ENCODE measurements at regions not wholly inside any gene's neighbourhood (a gene's known extent, or its start where the extent isn't known, plus 50 kb on each side); places are given as distances from the start of the nearest gene placed in this dataset.
A peak's percentile ranks its signal among the peaks of the same experiment; 100 is the strongest.

GRCh38 chr1:199953651-199954050, 73.9 kb upstream of the NR5A2 start:
- Histone ChIP-seq H3K36me3 (no peaks in the 10 kb centered on the region), H3K4me3 (no peak overlapping the region), H3K27me3 (no peaks in the 10 kb centered on the region), H3K4me1 (peaks cover 0 to 7% (median 4%) of the 10 kb centered on the region in 3 donors), H3K27ac (peak overlapping the region in 2 of 4 donors; percentile 23 to 63), H3K9me3 (no peaks in the 10 kb centered on the region)
- no peak for ATAC-seq
- DNase-seq = no peak
- no peak for FAIRE-seq
- WGBS, 2 donors = 68 to 69% methylated on average over 4 of the region's 4 CpGs
- TF ChIP-seq CTCF (IDR thresholded peaks at IDR 0.05) = no peak
- intact Hi-C loops (cut with DNase I) = no loop called here

GRCh38 chr1:199954699-199955098, 72.8 kb upstream of the NR5A2 start:
- intact Hi-C loops (cut with DNase I) = no loop called here
- FAIRE-seq (no peak), ATAC-seq (peak; percentile 78 to 88 (median 88)), DNase-seq (peak in 5 of 6 donors; percentile 46 to 74 (median 61))
- H3K27ac ChIP-seq = peak overlapping the region; percentile 4 to 79 (median 50)
- no peaks in the 10 kb centered on the region for H3K9me3 ChIP-seq
- no peak overlapping the region for H3K4me3 ChIP-seq
- H3K4me1 ChIP-seq = peaks cover 0 to 7% (median 4%) of the 10 kb centered on the region in 3 donors
- WGBS, 2 donors = 22 to 34% methylated on average over 3 of the region's 3 CpGs
- peak in 3 of 4 donors; percentile 40 to 48 (median 45) for TF ChIP-seq CTCF (IDR thresholded peaks at IDR 0.05)
- no peaks in the 10 kb centered on the region for H3K27me3 ChIP-seq
- no peaks in the 10 kb centered on the region for H3K36me3 ChIP-seq

DNA sequence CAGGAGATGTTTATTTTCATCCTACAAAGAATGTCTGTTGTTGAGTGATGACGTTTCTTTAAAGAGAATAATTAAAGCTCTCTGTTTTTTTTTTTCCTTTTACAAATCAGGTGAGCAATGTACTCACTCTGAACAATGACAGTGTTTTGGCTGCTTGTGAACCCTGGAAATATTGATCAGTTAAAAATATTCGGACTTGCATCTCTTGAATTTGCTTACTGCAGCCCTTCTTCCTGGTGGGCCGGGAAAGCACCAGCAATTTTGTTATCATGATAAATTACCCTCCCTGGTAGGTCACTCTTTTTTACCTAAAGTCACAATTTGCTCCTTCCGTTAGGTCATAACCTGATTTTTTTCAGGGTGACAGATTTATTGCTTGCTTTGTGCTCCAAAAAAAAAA, 72.3 kb upstream of the NR5A2 start:
- H3K36me3 ChIP-seq = no peaks in the 10 kb centered on the region
- WGBS, 2 donors = 31 to 34% methylated on average over 4 of the region's 4 CpGs
- H3K27me3 ChIP-seq = no peaks in the 10 kb centered on the region
- no peak for FAIRE-seq
- DNase-seq = peak in 2 of 6 donors; percentile 28 to 36
- intact Hi-C loops (cut with DNase I) = no loop called here
- H3K4me1 ChIP-seq = peaks cover 0 to 7% (median 4%) of the 10 kb centered on the region in 3 donors
- TF ChIP-seq CTCF (IDR thresholded peaks at IDR 0.05) = no peak
- peak overlapping the region in 3 of 4 donors; percentile 38 to 79 (median 63) for H3K27ac ChIP-seq
- no peak overlapping the region for H3K4me3 ChIP-seq
- H3K9me3 ChIP-seq = no peaks in the 10 kb centered on the region
- ATAC-seq = peak; percentile 53 to 81 (median 66)

DNA sequence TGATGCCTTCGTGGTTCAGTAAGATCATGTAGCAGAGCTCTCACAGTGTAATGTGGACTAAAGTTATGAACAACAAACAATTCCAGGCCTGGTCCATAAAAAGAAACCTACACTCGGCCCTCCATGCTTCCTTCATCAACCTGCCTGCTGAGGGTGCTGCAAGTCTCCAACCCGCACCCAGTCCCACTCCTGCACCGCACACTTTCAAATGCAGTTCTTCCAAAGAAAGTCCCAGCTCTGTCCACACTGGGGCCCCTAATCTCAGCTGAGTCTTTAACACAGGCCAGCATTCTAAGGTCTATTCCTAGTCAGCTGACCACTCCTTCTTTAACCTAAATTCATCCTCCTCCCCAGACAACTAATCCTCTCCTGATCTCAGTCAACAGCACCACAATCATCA, 71.5 kb upstream of the NR5A2 start:
- WGBS, 2 donors = 25 to 26% methylated on average over 4 of the region's 4 CpGs
- intact Hi-C loops (cut with DNase I) = no loop called here
- no peaks in the 10 kb centered on the region for H3K36me3 ChIP-seq
- TF ChIP-seq CTCF (IDR thresholded peaks at IDR 0.05) = no peak
- H3K4me3 ChIP-seq = no peak overlapping the region
- H3K4me1 ChIP-seq = peaks cover 0 to 7% (median 4%) of the 10 kb centered on the region in 3 donors
- no peaks in the 10 kb centered on the region for H3K9me3 ChIP-seq
- ATAC-seq (peak; percentile 65 to 91 (median 80)), DNase-seq (peak in 3 of 6 donors; percentile 29 to 62 (median 44)), FAIRE-seq (no peak)
- H3K27me3 ChIP-seq = no peaks in the 10 kb centered on the region
- H3K27ac ChIP-seq = peak overlapping the region in 3 of 4 donors; percentile 2 to 79 (median 63)

- Histone ChIP-seq H3K9me3 (no peaks in the 10 kb centered on the region), H3K4me3 (no peak overlapping the region), H3K36me3 (no peaks in the 10 kb centered on the region), H3K27ac (no peak overlapping the region), H3K4me1 (peaks cover 0 to 7% (median 4%) of the 10 kb centered on the region in 3 donors), H3K27me3 (no peaks in the 10 kb centered on the region)
- no peak for TF ChIP-seq CTCF (IDR thresholded peaks at IDR 0.05)
- intact Hi-C loops (cut with DNase I) = no loop called here
- no peak for FAIRE-seq
- 96 to 98% methylated on average over 29 of the region's 29 CpGs for WGBS, 2 donors
- no peak for ATAC-seq
- DNase-seq = peak in 1 of 6 donors; percentile 24
Measured at GRCh38 chr1:199959033-199959774, 68.3 kb upstream of the NR5A2 start.
